GM19372 (cell line): ENCODE measurements at regions not wholly inside any gene's neighbourhood (a gene's known extent, or its start where the extent isn't known, plus 50 kb on each side); places are given as distances from the start of the nearest gene placed in this dataset.

Source experiments
- ATAC-seq: cut with Tn5 transposase; IDR thresholded peaks from one replicate; pipeline ENCODE4 v1.9.1; 2021; ENCODE audit warnings: mild to moderate bottlenecking, low read depth, moderate library complexity; ENCODE audit not compliant: unreplicated experiment

GRCh38 chr9:81833563-81834345 is 94.5 kb upstream of the SPATA31D4 start:
- no peak for ATAC-seq

- ATAC-seq = no peak
Measured at GRCh38 chr9:81841333-81841732, 86.9 kb upstream of the SPATA31D4 start.

- no peak for ATAC-seq
Measured at GRCh38 chr9:81844131-81844567, 84.1 kb upstream of the SPATA31D4 start.

GRCh38 chr9:81847181-81847915 is 80.9 kb upstream of the SPATA31D4 start:
- no peak for ATAC-seq

GRCh38 chr9:81848472-81848871 is 79.8 kb upstream of the SPATA31D4 start:
- no peak for ATAC-seq

GRCh38 chr9:81849631-81850259 is 78.5 kb upstream of the SPATA31D4 start:
- no peak for ATAC-seq

GRCh38 chr9:81850724-81851123 is 77.5 kb upstream of the SPATA31D4 start:
- ATAC-seq = no peak

GRCh38 chr9:81851340-81851739 is 76.9 kb upstream of the SPATA31D4 start:
- ATAC-seq = no peak

GRCh38 chr9:81852820-81853219 is 75.4 kb upstream of the SPATA31D4 start:
- ATAC-seq = no peak

GRCh38 chr9:81855538-81855937 is 72.7 kb upstream of the SPATA31D4 start:
- no peak for ATAC-seq

GRCh38 chr9:81858657-81859430 is 69.4 kb upstream of the SPATA31D4 start:
- no peak for ATAC-seq

- no peak for ATAC-seq
Measured at GRCh38 chr9:81860581-81860980, 67.6 kb upstream of the SPATA31D4 start.

GRCh38 chr9:81861644-81862043 is 66.6 kb upstream of the SPATA31D4 start:
- no peak for ATAC-seq

GRCh38 chr9:81868145-81868544 is 60.1 kb upstream of the SPATA31D4 start:
- no peak for ATAC-seq

GRCh38 chr9:81871695-81872094 is 56.5 kb upstream of the SPATA31D4 start:
- no peak for ATAC-seq

GRCh38 chr9:81874250-81874649 is 54.0 kb upstream of the SPATA31D4 start:
- ATAC-seq = no peak

GRCh38 chr9:81874931-81875330 is 53.3 kb upstream of the SPATA31D4 start:
- no peak for ATAC-seq

- ATAC-seq = no peak
Measured at GRCh38 chr9:81877047-81877446, 51.2 kb upstream of the SPATA31D4 start.
